Activated CD4-positive, CD25-positive, alpha-beta regulatory T cell treated with anti-CD3 and anti-CD28 coated beads, Interleukin-2, amount 50 U/mL, for 72 hours (primary cell): ENCODE measurements at regions not wholly inside any gene's neighbourhood (a gene's known extent, or its start where the extent isn't known, plus 50 kb on each side); places are given as distances from the start of the nearest gene placed in this dataset.

Experiments
- DNase-seq: peaks from one replicate; pipeline ENCODE4 v3.0.0; 2021

DNA sequence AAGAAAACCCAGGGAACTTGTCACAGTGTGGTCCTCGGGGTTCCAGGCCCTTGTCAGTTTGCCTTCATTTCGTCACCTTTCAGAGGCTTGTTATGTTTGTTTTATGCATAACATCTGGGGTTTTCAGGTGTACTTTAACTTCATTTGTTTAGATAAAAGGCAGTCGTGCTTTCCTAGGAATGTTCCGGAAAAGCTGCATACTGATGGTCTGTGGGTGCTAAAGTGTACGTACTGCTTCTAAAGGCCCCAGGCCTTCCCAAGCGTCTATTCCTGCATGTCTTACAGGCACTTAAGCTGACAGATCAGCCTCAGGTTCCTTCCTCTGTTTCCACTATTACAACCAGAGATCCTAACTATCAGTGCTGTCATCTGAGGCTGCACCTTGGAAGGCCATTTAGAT lies 95.6 kb upstream of the ANKH start:
- no peak for DNase-seq

DNA sequence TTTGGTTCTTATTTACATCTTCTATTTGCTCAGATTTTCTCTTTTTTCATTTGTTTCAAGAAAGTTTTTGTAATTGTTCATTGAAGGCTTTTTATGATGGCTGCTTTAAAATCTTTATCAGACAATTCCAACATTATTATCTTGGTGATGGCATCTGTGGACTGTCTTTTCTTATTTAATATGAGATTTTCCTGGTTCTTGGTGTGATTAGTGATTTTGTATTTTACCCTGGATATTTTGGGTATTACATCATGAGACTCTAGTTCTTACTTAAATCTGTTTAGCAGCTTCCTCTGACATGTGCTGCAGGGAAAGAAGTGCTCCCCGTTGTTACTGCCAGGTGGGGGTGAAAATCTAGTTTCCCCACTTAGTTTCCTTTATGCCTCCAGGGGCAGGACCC lies 94.2 kb upstream of the ANKH start:
- DNase-seq, result no peak

DNA sequence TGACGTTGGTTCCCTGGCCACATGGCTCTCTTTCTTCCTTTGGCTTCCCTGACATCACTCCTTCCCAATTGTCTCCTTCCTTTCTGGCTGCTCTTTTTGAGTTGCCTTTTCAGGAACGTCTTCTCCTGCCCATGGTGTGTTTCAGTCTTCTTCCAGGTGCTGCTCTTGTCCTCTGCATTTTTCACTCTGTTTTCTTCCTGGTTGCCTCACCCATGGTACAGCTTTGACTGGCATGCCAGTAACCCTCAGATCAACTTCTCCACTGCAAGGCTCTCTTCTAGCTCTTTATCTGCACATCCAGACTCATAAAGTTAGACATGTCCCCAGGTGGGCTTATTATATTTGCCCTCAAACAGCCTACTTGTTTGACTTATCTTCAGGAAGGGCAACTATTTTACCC lies 91.0 kb upstream of the ANKH start:
- no peak for DNase-seq

DNA sequence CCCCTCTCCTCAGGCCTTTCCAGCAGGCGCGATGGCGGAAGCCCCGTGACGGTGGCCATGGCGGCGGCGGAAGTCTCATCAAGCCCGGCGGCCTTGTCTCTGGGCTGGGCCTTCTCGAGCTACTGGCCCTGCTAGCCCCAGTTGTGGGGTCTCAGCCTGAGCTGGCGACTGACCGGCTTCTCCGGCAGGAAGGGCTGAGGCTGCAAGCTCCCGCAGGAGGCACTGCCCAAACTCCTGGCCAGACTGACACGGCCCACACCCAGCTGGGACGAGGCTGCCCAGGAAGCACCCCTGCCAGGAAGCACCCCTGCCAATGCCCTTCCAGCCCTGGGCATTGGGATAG lies 88.5 kb upstream of the ANKH start:
- DNase-seq, result no peak

DNA sequence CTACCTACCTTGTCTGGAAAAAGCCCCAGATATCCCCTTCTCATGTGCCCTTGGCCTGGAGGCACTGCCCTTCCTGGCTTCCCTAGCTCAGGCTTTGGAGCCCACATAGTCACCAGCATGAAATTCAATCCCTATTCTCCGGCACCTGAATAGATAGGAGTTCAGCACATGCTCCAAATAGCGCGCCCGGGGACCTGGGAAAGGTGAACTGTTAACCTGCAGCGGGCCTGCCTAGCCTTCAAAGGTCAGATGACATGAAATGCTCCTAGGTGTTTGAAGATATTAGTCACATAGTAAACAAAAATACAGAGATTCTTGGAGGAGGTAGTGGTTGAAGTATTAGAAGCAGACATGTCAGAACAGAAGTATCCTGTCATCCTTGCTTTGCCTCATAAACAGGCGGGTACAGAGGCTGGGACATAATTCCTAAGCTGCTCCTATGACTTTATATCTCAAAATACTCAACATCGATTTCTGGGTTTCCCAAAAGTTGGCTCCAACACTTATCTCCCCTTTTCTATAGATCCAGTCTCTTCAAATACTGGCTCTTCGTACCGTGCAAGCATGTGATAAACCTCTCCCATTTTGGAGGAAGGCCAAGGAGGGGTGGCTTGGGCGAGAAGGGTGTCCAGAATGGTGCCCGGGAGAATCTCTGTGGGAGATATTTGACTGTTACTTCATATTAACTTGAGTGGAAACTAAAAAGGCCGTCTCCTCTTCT lies 88.0 kb upstream of the ANKH start:
- DNase-seq, result no peak

DNA sequence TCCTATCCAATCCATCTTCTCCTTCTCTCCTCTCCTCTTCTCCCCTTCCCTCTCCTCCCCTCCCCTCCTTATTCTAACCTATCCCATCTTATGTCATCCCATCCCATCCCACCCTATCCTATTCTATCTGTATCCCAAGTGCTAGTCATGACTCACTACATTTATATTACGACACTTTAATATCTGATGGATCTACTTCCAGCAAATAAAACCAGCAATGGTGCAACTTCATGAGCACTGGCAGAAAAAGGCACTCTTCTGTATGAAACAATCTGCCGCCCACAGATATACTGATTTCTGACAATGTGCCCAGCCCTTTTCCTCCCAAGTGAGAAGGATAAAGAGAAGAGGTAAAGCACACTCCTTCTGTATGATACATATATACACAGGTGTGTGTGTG lies 86.6 kb upstream of the ANKH start:
- DNase-seq, result no peak

DNA sequence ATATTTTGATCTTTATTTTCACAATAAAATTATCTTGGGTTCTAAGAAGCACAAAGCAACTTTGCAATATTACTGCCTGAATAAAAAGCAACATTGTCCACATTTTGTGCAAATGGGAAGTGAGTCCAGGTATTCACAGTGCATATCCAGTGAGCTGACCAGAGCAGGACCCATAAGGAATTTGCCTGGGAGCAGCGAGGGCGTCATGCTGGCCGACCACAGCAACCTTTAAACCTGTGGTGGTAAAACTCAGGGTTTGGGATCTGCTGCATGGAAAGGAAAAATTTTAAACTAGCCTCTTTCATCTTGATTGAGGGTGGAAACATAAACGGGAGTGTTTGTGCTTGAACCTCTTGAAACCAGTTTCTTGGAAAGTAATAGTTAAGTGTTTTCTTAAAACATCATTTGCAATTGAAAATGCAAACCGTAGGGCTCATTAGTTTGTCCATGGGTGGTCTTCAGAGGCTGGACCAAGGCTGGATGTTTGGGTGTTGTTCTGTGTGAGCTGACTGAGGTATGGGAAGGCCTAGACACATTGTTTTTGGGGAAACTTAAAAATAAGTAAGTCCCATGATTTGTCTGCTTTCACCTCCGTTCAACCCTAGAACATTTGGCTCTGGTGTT lies 85.0 kb upstream of the ANKH start:
- no peak for DNase-seq

DNA sequence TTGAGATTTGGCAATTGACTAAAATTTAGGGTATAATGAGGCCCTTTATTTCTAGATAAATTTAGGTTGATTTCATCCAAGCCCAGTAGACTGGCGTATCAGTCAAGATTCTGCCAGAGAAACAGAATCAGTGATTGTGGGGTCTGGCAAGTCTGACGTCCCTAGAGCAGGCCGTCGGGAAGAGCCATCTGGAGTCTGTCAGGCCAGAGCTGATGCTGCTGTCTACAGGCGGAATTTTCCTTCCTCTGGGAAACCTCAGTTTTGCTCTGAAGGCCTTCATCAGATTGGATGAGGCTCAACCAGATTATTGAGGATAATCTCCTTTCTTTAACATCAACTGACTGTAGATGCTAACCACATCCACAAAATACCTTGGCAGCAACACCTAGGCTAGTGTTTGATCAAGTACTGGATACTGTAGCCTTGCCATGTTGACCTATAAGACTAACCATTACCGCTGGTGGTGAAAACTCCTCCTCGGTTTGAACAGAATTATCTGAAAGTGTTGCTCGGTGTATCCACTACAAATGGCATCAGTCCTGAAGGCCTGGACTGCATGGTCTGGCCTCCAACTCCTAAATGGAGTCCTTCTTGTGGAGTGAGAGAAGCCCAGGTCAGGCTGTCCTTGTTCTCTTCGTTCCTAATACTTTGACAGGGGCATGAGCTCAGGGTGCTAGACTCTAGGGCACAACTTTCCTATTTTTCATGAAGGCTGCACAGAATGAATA lies 83.2 kb upstream of the ANKH start:
- no peak for DNase-seq

DNA sequence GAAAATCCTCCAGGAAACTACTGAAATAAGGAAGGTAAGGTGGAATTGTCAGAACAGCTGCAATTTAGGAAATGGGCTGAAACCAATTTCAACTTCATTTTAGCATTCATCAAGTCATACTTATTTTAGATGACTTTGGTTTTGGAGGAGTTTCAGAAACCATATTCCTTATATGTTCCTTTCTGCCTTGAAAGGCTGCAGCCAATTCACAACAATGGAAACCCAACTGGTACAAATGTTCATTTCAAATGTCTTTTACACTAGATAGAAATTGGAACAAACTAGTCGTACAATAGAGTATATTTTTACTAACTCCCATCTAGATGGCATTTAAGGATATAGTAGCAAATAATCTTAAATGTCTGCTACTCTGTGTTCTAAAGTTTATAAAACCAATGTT lies 82.6 kb upstream of the ANKH start:
- DNase-seq, result no peak

DNA sequence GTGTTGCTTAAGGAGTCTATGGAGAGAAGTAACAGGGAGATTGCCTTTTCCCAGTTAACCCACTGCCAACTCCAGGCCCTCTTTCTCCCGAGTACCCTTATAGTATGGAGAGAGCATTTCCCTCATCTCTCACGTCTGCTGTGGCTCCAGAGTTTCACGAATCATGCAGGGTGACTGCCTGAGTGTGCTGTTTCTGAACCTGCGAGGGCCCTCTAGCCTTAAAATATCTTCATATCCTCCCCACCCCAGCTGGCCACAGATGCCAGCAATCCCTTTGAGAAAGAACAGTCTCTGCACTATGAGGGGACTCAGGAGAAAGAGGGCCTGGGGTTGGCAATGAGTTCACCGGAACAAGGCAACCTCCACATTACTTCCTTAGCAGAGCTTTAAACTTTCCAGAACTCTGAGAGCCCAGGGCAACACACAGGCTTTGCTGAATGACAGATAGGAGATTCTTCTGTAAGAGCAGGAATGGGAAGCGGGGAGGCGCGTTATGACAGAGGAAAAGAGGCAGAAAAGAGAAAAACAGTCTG lies 81.6 kb upstream of the ANKH start:
- no peak for DNase-seq

DNA sequence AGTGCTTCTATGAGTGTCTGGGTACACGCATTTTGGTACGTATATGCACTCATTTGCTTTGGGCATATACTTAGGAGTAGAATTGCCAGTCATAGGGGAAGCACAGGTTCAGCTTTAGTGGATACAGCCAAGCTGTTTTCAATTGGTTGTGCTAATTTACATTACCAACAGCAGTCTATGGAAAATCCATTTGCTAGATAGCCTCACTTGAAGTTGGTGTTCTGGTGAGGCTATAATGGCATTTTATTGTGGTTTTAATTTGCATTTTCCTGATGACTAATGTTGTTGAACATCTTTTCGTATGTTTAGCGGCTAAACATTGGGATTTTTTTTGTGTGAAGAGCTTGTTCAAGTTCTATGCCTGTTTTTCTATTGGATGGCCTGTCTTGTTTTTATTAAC lies 76.8 kb upstream of the ANKH start:
- no peak for DNase-seq

DNA sequence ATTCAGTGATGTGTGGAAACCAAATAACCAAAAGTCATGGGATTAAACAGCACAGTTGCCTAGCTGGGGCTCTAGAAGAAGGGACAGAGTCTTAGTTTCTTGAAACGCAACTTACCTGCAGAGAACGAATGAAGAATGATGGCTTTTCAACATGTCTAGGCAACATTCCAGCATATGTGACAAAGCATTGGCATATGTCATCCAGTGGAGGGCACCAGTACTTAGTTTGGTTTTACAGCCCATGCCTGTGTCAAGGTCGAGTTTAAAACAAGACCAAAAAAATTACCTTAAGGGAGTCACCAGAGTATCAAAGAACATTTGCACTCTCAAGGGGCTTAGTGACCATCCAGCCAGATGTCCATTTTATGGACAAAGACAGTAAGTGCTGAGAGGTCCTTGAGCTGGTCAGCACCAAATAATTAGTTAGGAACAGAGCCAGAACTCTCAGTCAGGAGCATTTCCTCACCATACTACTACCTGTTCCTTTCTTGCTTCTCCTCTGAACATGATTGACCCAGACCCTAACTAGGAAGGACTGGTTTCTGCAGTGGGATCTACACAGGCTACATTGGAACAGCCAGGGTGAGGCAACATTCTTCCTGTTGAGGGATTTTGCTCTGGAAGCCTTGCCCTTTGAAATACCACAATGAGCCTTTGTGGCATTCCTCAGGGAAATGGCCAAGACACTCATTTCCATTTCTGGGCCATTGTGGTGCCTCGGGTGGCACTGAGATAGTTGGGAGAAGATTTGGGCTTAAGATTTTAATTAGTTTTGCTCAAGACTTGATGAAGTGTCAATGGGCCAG lies 75.4 kb upstream of the ANKH start:
- no peak for DNase-seq

DNA sequence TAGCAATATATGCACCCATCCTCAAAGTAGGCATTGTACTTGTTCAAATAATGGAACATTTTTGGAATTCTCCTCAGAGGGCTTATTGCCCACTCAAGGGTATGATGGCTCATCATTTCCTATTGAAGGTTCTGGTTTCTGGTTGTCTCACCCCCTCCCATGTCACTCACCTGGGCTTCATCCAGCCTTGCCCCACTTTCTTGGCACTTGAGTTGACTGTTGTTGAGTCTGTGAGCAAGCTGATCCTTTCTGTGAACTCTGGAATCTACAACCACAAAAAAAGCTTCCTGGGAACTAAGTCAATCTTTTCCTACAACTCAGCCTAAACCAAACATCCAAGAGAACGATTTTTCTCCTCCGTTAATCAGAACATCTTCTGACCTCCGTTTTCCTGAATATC lies 73.9 kb upstream of the ANKH start:
- DNase-seq, result no peak

DNA sequence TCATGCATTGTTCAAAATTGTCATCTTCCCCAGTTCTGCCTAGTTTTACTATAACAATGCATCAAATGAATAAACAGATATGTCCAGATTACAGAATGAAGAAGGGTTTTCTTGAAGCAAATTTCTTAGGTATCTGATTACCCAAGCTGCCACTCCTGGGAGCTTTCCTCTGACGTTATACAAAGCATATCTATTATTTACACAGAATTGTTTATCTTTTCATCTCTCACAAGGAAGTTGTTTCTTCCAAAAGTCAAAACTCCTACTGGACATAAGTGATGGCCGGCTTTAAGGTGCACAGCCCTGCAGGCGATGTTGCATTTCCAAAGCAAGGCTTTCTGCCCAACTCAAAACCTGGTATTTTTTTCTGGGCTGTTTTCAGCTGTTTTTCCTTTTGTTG lies 73.4 kb upstream of the ANKH start:
- no peak for DNase-seq

DNA sequence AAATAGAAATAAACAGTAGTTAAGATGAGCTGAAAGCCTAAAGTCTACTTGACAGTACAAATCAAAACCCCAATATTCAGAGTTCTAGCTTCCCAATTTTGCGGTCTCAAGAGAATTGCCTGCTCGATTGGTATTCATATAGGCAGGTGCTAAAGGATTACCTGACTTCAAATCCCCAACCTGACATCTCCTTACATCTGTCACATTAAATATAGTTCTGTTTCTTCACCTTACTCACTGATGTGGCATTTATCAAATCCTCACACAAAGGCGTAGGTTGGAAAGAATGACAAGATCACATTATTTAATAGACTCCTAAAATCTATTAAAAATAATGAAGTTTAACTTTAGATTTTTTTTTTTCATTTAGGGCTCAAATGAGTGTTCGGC lies 72.8 kb upstream of the ANKH start:
- DNase-seq, result no peak

DNA sequence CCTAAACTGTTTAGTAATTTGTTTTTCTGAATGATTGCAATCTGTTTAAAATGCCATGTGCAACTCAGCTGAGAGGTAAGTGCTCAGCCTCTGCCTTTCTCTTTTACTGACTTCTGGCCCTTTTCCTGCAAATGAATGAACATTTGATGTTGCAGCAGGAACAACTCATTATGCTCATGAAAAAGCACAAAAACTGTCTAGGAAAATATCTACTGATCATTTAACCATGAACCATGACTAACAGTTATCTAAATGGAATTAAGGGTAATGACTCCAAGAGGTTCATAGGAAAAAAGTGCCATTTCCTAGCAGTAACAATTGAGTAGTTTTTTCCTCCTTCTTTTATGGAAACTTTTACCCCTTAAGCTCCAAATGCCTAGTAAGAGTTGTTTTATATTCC lies 70.6 kb upstream of the ANKH start:
- DNase-seq, result no peak

DNA sequence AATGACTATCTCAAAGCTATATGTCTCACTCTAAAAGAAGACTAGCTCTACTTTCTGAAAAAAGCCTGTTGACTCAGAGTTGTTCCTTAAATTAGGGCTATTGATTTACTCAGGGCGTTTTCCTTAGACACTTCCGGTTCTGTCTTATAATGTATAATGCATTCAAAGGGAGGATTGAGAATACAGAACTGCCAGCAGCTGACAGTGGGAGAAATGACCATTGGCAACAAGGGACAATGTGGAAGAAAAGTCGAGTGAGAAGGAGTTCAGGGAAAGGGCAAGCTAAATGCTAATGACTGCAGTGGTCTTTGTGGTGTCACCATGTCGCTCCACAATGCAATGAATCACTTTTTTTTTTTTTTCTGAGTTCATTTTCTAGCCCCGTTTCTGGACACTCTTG lies 65.7 kb upstream of the ANKH start:
- no peak for DNase-seq

DNA sequence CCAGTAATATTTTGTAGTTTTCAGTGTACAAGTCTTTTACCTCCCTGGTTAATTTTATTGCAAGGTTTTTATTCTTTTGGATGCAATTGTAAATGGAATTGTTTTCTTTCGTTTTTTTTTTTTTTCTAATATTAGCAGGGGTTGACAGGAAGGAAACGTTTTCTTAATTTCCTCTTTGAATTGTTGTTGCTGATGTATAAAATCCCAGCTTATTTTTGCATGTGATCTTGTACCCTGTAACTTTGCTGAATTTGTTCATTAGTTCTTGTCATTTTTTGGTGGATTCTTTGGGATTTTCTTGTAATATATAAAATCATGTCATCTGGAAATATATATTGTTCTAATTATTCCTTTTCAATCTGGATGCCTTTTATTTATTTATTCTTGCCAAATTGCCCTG lies 65.0 kb upstream of the ANKH start:
- no peak for DNase-seq

DNA sequence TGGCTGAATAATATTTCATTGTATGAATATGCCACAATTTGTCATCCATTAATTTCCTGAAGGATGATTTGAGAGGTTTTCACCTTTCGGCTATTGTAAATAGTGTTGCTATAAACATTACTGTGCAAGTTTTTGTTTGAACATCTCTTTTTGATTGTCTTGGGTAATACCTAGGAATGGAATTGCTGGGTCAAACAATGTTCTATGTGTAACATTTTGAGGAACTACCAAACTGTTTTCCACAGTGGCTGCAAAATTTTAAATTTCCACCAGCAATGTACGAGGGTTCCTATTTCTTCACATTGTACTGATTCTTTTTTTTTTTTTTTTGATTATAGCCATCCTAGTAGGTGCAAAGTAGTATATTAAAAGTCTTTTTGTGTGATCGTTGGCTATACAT lies 63.8 kb upstream of the ANKH start:
- DNase-seq, result no peak

DNA sequence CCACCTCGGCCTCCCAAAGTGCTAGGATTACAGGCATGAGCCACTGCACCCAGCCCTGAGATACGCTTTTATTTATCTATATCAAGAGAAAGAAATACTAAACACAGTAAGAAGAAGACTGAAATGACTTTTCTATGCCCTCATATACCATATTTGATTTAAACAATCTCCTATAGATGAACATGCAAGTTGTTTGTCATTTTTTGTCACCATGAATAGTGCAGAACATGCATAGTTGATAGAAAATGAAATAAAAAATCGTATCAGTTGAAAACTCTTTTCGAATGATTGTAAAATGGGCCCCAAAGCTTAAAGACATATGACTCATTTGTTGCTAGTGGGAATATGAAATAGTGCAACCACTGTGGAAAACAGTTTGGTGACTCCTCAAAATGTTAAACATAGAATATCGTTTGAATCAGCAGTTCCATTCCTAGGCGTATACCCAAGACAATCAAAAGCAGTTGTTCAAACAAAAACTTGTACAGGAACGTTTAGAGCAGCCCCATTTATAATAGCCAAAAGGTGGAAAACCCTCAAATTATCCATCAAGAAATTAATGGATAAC lies 61.4 kb upstream of the ANKH start:
- DNase-seq, result no peak

DNA sequence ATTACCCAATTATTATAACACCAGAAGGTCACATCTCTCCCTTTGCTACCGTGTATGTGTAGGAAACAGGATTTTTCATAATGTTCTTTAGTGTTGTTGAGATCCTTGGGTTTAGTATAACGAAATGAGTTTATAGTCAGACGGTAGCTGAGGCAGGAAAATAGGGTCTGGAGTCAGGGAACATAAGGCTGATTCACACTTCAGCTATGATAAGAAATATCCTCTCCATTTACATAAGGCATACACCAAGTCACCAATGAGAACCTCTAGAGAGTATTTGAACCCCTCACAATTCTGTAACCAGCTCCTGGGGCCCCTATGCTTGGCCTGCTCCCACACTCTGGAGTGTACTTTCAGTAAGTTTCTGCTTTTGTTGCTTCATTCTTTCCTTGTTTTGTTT lies 58.9 kb upstream of the ANKH start:
- DNase-seq, result no peak

DNA sequence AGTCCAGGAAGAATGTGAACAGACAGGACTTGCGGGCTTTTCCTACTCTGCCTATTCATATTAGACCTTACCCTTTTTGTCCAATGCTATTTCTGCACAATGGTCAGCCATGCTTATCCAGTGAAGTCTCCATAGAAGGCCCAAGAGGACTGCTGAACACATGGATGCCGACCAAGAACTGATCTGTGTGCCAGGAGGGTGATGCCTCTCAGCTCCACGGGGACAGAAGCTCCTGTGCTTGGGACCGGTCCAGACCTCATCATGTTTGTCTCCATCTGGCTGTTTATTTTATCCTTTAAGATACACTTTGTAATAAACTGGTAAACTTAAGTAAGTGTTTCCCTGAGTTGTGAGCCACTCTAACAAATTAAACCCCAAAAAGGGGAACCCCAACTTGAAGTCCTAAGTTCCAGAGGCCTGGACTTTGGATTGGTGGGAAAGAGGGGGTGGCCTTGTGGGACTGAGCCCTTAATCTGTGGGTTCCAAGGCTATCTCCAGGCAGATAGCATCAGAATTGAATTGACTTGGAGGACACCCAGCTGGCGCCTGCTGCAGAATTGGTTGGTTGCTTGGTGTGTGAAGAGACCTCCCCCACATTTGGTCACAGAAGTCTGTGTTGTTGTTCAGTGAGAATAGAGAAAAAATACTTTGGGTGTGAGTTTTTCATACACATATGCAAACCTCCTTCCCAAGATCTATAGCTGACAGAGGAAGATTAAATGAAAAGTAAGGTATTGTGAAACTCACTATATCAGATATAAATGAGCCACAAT lies 57.9 kb upstream of the ANKH start:
- DNase-seq, result no peak
